ENCODE measurements at regions not wholly inside any gene's neighbourhood (a gene's known extent, or its start where the extent isn't known, plus 50 kb on each side); places are given as distances from the start of the nearest gene placed in this dataset.

GRCh38 chr1:191206513-191207207, 729.0 kb upstream of the BRINP3 start:
- no peaks in the 10 kb centered on the region for H3K27me3 Mint-ChIP-seq (ENCODE audit: low read depth, unreplicated experiment)
- Histone ChIP-seq H3K79me2 (ENCODE audit: insufficient read depth, low read length) (no peaks in the 10 kb centered on the region), H3K9me3 (ENCODE audit: insufficient read depth, low read depth, low read length) (no peaks in the 10 kb centered on the region), H3K27me3 (ENCODE audit: insufficient read depth, low read length) (no peaks in the 10 kb centered on the region), H4K20me1 (ENCODE audit: insufficient read depth, low read length) (no peaks in the 10 kb centered on the region), H3K4me1 (ENCODE audit: insufficient read depth, low read length) (no peaks in the 10 kb centered on the region), H2AFZ (ENCODE audit: low read depth, low read length) (no peak overlapping the region), H3K4me2 (ENCODE audit: low read length) (no peak overlapping the region), H3K36me3 (ENCODE audit: insufficient read depth, low read length) (no peaks in the 10 kb centered on the region), H3K9ac (ENCODE audit: low read length) (no peak overlapping the region), H3K4me3 (ENCODE audit: insufficient read depth, low read depth, low read length) (no peak overlapping the region), H3K27ac (ENCODE audit: low read depth, low read length) (no peak overlapping the region)
- FAIRE-seq (no peak), DNase-seq (ENCODE audit: low read depth) (peak; percentile 16)
- no peaks in the 10 kb centered on the region for H3K36me3 Mint-ChIP-seq (ENCODE audit: low read depth, unreplicated experiment)
- H3K27ac Mint-ChIP-seq (ENCODE audit: unreplicated experiment): no peak overlapping the region
- TF ChIP-seq CTCF (IDR thresholded peaks at IDR 0.05; ENCODE audit: insufficient read depth, low read depth, low read length) (no peak), EZH2 (IDR thresholded peaks at IDR 0.05; ENCODE audit: insufficient read depth, low read length) (no peak)
- peaks cover 2% of the 10 kb centered on the region for H3K9me3 Mint-ChIP-seq (ENCODE audit: unreplicated experiment)
- no peaks in the 10 kb centered on the region for H3K4me1 Mint-ChIP-seq (ENCODE audit: low read depth, unreplicated experiment)
- no peak overlapping the region for H3K4me3 Mint-ChIP-seq (ENCODE audit: unreplicated experiment)

- H3K36me3 ChIP-seq (ENCODE audit: insufficient read depth, low read length): no peaks in the 10 kb centered on the region
- no peak overlapping the region for H3K27ac Mint-ChIP-seq (ENCODE audit: unreplicated experiment)
- no peaks in the 10 kb centered on the region for H3K27me3 ChIP-seq (ENCODE audit: insufficient read depth, low read length)
- no peaks in the 10 kb centered on the region for H3K4me1 Mint-ChIP-seq (ENCODE audit: low read depth, unreplicated experiment)
- TF ChIP-seq EZH2 (IDR thresholded peaks at IDR 0.05; ENCODE audit: insufficient read depth, low read length): no peak
- no peak for TF ChIP-seq CTCF (IDR thresholded peaks at IDR 0.05; ENCODE audit: insufficient read depth, low read depth, low read length)
- no peaks in the 10 kb centered on the region for H3K36me3 Mint-ChIP-seq (ENCODE audit: low read depth, unreplicated experiment)
- H3K4me1 ChIP-seq (ENCODE audit: insufficient read depth, low read length): no peaks in the 10 kb centered on the region
- FAIRE-seq (no peak), DNase-seq (ENCODE audit: low read depth) (no peak)
- H3K9ac ChIP-seq (ENCODE audit: low read length): no peak overlapping the region
- no peak overlapping the region for H3K27ac ChIP-seq (ENCODE audit: low read depth, low read length)
- H3K79me2 ChIP-seq (ENCODE audit: insufficient read depth, low read length): no peaks in the 10 kb centered on the region
- H3K4me3 Mint-ChIP-seq (ENCODE audit: unreplicated experiment): no peak overlapping the region
- H2AFZ ChIP-seq (ENCODE audit: low read depth, low read length): no peak overlapping the region
- H4K20me1 ChIP-seq (ENCODE audit: insufficient read depth, low read length): no peaks in the 10 kb centered on the region
- H3K27me3 Mint-ChIP-seq (ENCODE audit: low read depth, unreplicated experiment): no peaks in the 10 kb centered on the region
- H3K4me3 ChIP-seq (ENCODE audit: insufficient read depth, low read depth, low read length): no peak overlapping the region
- no peak overlapping the region for H3K4me2 ChIP-seq (ENCODE audit: low read length)
- H3K9me3 Mint-ChIP-seq (ENCODE audit: unreplicated experiment): peaks cover 6% of the 10 kb centered on the region
- no peaks in the 10 kb centered on the region for H3K9me3 ChIP-seq (ENCODE audit: insufficient read depth, low read depth, low read length)
These were observed 744.5 kb upstream of the BRINP3 start for GRCh38 chr1:191222206-191222605.

GRCh38 chr1:191240925-191241324, 763.3 kb upstream of the BRINP3 start:
- no peak overlapping the region for H3K27ac Mint-ChIP-seq (ENCODE audit: unreplicated experiment)
- H3K36me3 Mint-ChIP-seq (ENCODE audit: low read depth, unreplicated experiment): no peaks in the 10 kb centered on the region
- no peaks in the 10 kb centered on the region for H3K36me3 ChIP-seq (ENCODE audit: insufficient read depth, low read length)
- no peak overlapping the region for H3K4me3 ChIP-seq (ENCODE audit: insufficient read depth, low read depth, low read length)
- H3K79me2 ChIP-seq (ENCODE audit: insufficient read depth, low read length): no peaks in the 10 kb centered on the region
- H3K4me1 Mint-ChIP-seq (ENCODE audit: low read depth, unreplicated experiment): no peaks in the 10 kb centered on the region
- H3K9me3 ChIP-seq (ENCODE audit: insufficient read depth, low read depth, low read length): no peaks in the 10 kb centered on the region
- no peak overlapping the region for H3K9ac ChIP-seq (ENCODE audit: low read length)
- no peak overlapping the region for H2AFZ ChIP-seq (ENCODE audit: low read depth, low read length)
- no peaks in the 10 kb centered on the region for H3K27me3 Mint-ChIP-seq (ENCODE audit: low read depth, unreplicated experiment)
- no peaks in the 10 kb centered on the region for H4K20me1 ChIP-seq (ENCODE audit: insufficient read depth, low read length)
- peaks cover 3% of the 10 kb centered on the region for H3K9me3 Mint-ChIP-seq (ENCODE audit: unreplicated experiment)
- no peak overlapping the region for H3K4me3 Mint-ChIP-seq (ENCODE audit: unreplicated experiment)
- no peaks in the 10 kb centered on the region for H3K27me3 ChIP-seq (ENCODE audit: insufficient read depth, low read length)
- FAIRE-seq (no peak), DNase-seq (ENCODE audit: low read depth) (peak; percentile 12)
- H3K4me2 ChIP-seq (ENCODE audit: low read length): no peak overlapping the region
- no peak for TF ChIP-seq EZH2 (IDR thresholded peaks at IDR 0.05; ENCODE audit: insufficient read depth, low read length)
- TF ChIP-seq CTCF (IDR thresholded peaks at IDR 0.05; ENCODE audit: insufficient read depth, low read depth, low read length): no peak
- H3K4me1 ChIP-seq (ENCODE audit: insufficient read depth, low read length): no peaks in the 10 kb centered on the region
- no peak overlapping the region for H3K27ac ChIP-seq (ENCODE audit: low read depth, low read length)
